Endodermal cell (in vitro differentiated cells): ENCODE measurements at regions not wholly inside any gene's neighbourhood (a gene's known extent, or its start where the extent isn't known, plus 50 kb on each side); places are given as distances from the start of the nearest gene placed in this dataset.
A peak's percentile ranks its signal among the peaks of the same experiment; 100 is the strongest.

Source experiments
- DNase-seq: peaks from one replicate; pipeline ENCODE4 v3.0.0-alpha.2; 2017
- H3K27ac ChIP-seq: 2 replicates; pipeline ENCODE4 v1.5.1; 2013; ENCODE audit warnings: mild to moderate bottlenecking, low read depth, low read length, moderate library complexity
- H3K27me3 ChIP-seq: 2 replicates; pipeline ENCODE4 v1.6.1; 2013; ENCODE audit warnings: mild to moderate bottlenecking, low read length, moderate library complexity; ENCODE audit not compliant: insufficient read depth, control insufficient read depth, poor library complexity, severe bottlenecking
- H3K36me3 ChIP-seq: 2 replicates; pipeline ENCODE4 v1.7.0; 2013; ENCODE audit warnings: mild to moderate bottlenecking, low read length, moderate library complexity; ENCODE audit not compliant: control insufficient read depth, insufficient read depth
- H3K4me1 ChIP-seq: one replicate; pipeline ENCODE4 v1.7.0; 2013; ENCODE audit warnings: low read length; ENCODE audit not compliant: control insufficient read depth, insufficient read depth
- H3K4me3 ChIP-seq: 2 replicates; pipeline ENCODE4 v1.5.1; 2013; ENCODE audit warnings: mild to moderate bottlenecking, low read length, moderate library complexity
- H3K9ac ChIP-seq: 2 replicates; pipeline ENCODE4 v1.6.1; 2013; ENCODE audit warnings: mild to moderate bottlenecking, low read length, moderate library complexity; ENCODE audit not compliant: poor library complexity, severe bottlenecking; ENCODE audit errors: extremely low read depth
- H3K9me3 ChIP-seq: 2 replicates; pipeline ENCODE4 v1.6.1; 2013; ENCODE audit warnings: mild to moderate bottlenecking, low read length, moderate library complexity; ENCODE audit not compliant: control insufficient read depth
- H3K27ac Mint-ChIP-seq: 2 replicates; pipeline ENCODE4 v1.8.0; 2020; ENCODE audit warnings: mixed read lengths
- H3K27me3 Mint-ChIP-seq: 2 replicates; pipeline ENCODE4 v1.8.0; 2021; ENCODE audit warnings: mild to moderate bottlenecking, mixed read lengths; ENCODE audit not compliant: insufficient read depth
- H3K36me3 Mint-ChIP-seq: 2 replicates; pipeline ENCODE4 v1.8.0; 2020; ENCODE audit warnings: low read depth, mixed read lengths
- H3K4me1 Mint-ChIP-seq: 2 replicates; pipeline ENCODE4 v1.8.0; 2020; ENCODE audit warnings: mixed read lengths
- H3K4me3 Mint-ChIP-seq: 2 replicates; pipeline ENCODE4 v1.8.0; 2020; ENCODE audit warnings: mild to moderate bottlenecking, moderate library complexity, mixed read lengths
- H3K9me3 Mint-ChIP-seq: 2 replicates; pipeline ENCODE4 v1.8.0; 2020; ENCODE audit warnings: mild to moderate bottlenecking, mixed read lengths
- CTCF ChIP-seq: fragments of 200-600 bp; sonication (generic); conservative IDR thresholded peaks from 2 replicates; pipeline ENCODE4 v1.5.0; 2021; ENCODE audit warnings: antibody characterized with exemption, mild to moderate bottlenecking
- WGBS, 2 experiments: methylation state at CpG; one replicate each; pipeline versions ENCODE4 v1.1.5 to v1.1.7; 2013; ENCODE audit warnings: missing lambda C conversion rate in 2 of 2, mixed read lengths in 1 of 2; ENCODE audit not compliant: insufficient coverage in 1 of 2, insufficient read length in 1 of 2; 5-methylcytosine and 5-hydroxymethylcytosine counted together

- no peak overlapping the region for H3K4me3 Mint-ChIP-seq
- peaks cover 13% of the 10 kb centered on the region for H3K4me1 Mint-ChIP-seq
- no peaks in the 10 kb centered on the region for H3K36me3 Mint-ChIP-seq
- no peaks in the 10 kb centered on the region for H3K36me3 ChIP-seq
- H3K4me3 ChIP-seq: no peak overlapping the region
- peaks cover 12% of the 10 kb centered on the region for H3K9me3 Mint-ChIP-seq
- no peak overlapping the region for H3K27ac ChIP-seq
- no peak overlapping the region for H3K27ac Mint-ChIP-seq
- no peak for TF ChIP-seq CTCF
- no peaks in the 10 kb centered on the region for H3K9me3 ChIP-seq
- no peaks in the 10 kb centered on the region for H3K27me3 ChIP-seq
- no peaks in the 10 kb centered on the region for H3K4me1 ChIP-seq
- H3K27me3 Mint-ChIP-seq: peaks cover 33% of the 10 kb centered on the region
- no peak for DNase-seq
- H3K9ac ChIP-seq: no peak overlapping the region
- WGBS, 2 experiments: 74 to 81% methylated on average over 5 to 6 of the region's 6 CpGs
Measured at GRCh38 chr1:38257374-38257773, 210.8 kb upstream of the POU3F1 start.

GRCh38 chr1:38256072-38256471 is 209.5 kb upstream of the POU3F1 start:
- Histone ChIP-seq H3K9me3 (no peaks in the 10 kb centered on the region), H3K36me3 (no peaks in the 10 kb centered on the region), H3K27me3 (peaks cover 1% of the 10 kb centered on the region), H3K9ac (no peak overlapping the region), H3K4me1 (no peaks in the 10 kb centered on the region), H3K4me3 (no peak overlapping the region), H3K27ac (no peak overlapping the region)
- peaks cover 13% of the 10 kb centered on the region for H3K4me1 Mint-ChIP-seq
- peaks cover 24% of the 10 kb centered on the region for H3K27me3 Mint-ChIP-seq
- WGBS, 2 experiments: 81 to 93% methylated on average over 2 to 9 of the region's 9 CpGs
- no peak for DNase-seq
- peak; percentile 40 for TF ChIP-seq CTCF
- H3K27ac Mint-ChIP-seq: no peak overlapping the region
- H3K4me3 Mint-ChIP-seq: no peak overlapping the region
- no peaks in the 10 kb centered on the region for H3K36me3 Mint-ChIP-seq
- H3K9me3 Mint-ChIP-seq: peaks cover 12% of the 10 kb centered on the region

DNA sequence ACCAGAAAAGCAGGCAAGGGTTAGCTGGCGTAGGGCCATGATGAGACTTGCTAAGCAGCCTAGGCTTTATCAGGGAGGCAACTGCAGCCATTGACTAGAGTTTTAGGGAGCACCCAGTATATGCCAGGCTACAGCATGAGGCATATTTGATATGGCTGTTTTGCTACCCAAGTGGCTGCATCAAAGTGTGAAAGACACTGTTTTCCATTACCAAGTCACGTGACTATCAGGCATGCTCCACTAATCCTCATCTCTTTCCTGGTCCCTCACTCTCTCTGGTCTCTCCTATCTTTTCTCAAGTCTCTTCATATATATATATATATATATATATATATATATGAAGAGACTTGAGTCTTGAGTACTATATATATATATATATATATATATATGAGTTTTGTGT is 206.7 kb upstream of the POU3F1 start:
- H3K9ac ChIP-seq: no peak overlapping the region
- 92 to 100% methylated on average over 2 of the region's 2 CpGs for WGBS, 2 experiments
- TF ChIP-seq CTCF: no peak
- H3K9me3 Mint-ChIP-seq: peaks cover 2% of the 10 kb centered on the region
- H3K27ac Mint-ChIP-seq: no peak overlapping the region
- H3K9me3 ChIP-seq: no peaks in the 10 kb centered on the region
- DNase-seq: no peak
- no peak overlapping the region for H3K4me3 Mint-ChIP-seq
- H3K36me3 Mint-ChIP-seq: no peaks in the 10 kb centered on the region
- H3K36me3 ChIP-seq: no peaks in the 10 kb centered on the region
- peaks cover 7% of the 10 kb centered on the region for H3K4me1 Mint-ChIP-seq
- no peak overlapping the region for H3K27ac ChIP-seq
- no peaks in the 10 kb centered on the region for H3K4me1 ChIP-seq
- H3K27me3 Mint-ChIP-seq: peaks cover 30% of the 10 kb centered on the region
- H3K27me3 ChIP-seq: peaks cover 11% of the 10 kb centered on the region
- no peak overlapping the region for H3K4me3 ChIP-seq
